ENCODE measurements at regions not wholly inside any gene's neighbourhood (a gene's known extent, or its start where the extent isn't known, plus 50 kb on each side); places are given as distances from the start of the nearest gene placed in this dataset.

DNA sequence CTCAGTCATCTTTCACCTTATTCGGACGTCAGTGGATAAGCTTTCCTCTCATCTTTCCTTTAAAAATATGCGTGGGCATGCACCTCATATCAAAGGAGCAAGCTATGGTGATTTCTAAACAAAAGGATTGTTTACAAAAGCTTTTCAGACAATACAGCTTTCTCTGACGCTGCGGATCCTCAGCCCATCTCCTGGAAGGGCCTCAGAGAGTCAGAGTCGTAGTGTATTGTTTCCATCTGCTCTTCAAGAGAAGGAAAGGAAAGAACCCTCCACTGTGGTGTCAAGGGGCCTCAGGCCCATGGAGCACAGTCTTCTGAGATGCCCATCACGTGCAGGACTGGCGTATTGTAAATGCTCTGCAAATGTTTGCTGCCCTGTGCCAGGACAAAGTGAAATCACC, 163.4 kb upstream of the MAP1B start:
- TF ChIP-seq, protein P1, sequence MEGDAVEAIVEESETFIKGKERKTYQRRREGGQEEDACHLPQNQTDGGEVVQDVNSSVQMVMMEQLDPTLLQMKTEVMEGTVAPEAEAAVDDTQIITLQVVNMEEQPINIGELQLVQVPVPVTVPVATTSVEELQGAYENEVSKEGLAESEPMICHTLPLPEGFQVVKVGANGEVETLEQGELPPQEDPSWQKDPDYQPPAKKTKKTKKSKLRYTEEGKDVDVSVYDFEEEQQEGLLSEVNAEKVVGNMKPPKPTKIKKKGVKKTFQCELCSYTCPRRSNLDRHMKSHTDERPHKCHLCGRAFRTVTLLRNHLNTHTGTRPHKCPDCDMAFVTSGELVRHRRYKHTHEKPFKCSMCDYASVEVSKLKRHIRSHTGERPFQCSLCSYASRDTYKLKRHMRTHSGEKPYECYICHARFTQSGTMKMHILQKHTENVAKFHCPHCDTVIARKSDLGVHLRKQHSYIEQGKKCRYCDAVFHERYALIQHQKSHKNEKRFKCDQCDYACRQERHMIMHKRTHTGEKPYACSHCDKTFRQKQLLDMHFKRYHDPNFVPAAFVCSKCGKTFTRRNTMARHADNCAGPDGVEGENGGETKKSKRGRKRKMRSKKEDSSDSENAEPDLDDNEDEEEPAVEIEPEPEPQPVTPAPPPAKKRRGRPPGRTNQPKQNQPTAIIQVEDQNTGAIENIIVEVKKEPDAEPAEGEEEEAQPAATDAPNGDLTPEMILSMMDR (IDR thresholded peaks at IDR 0.05): no peak
- no peak for TF ChIP-seq POLR2A (IDR thresholded peaks at IDR 0.05)
